ENCODE measurements at regions not wholly inside any gene's neighbourhood (a gene's known extent, or its start where the extent isn't known, plus 50 kb on each side); places are given as distances from the start of the nearest gene placed in this dataset.

DNA sequence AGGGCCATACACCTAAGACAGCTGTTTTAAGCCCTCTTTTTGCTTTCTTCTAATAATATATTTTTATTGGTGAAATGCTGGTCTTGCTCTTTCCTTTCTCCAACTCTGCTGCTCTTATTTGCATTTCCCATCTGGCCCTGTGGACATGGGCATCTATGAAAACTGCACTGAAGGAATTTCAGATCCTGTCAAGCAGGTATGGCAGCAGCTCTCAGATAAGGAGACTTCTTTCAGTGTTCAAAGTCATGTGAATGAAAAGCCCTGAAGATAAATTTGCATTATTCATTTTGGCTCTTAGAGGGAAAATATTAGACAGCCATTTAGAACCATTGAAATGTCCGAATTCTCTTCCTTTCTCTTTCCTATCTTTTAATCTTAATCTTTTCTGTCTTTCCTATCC, 668.0 kb upstream of the RIOK2 start:
- no peak overlapping the region for H2BK12ac ChIP-seq (ENCODE audit: low read depth, low read length)
- H3K79me2 ChIP-seq (ENCODE audit: control insufficient read depth in 1 of 2, insufficient read depth in 2 of 2, low read length in 2 of 2): no peaks in the 10 kb centered on the region
- H3K56ac ChIP-seq (replicated peaks; ENCODE audit: insufficient read length, low read depth, low read length): no peak overlapping the region
- H3K4ac ChIP-seq (replicated peaks; ENCODE audit: insufficient read length, low read depth, low read length): no peak overlapping the region
- H3K14ac ChIP-seq (ENCODE audit: insufficient read length): no peak overlapping the region
- DNase-seq (ENCODE audit: low read depth in 1 of 2, low spot score in 2 of 2) (no peak), FAIRE-seq (no peak)
- H2BK20ac ChIP-seq (ENCODE audit: low read length): no peak overlapping the region
- H2BK120ac ChIP-seq (replicated peaks; ENCODE audit: low read depth, low read length): no peak overlapping the region
- TF ChIP-seq TBP (IDR thresholded peaks at IDR 0.05; ENCODE audit: low read depth, low read length): no peak
- H2BK5ac ChIP-seq (ENCODE audit: low read depth, low read length): no peak overlapping the region
- ChIA-PET CTCF (ENCODE audit: partially characterized antibody) (interaction anchor here (0.6 kb wide), 1 partner anchor 635 kb away, joined by 3 read pairs; no protein-coding TSS in a partner anchor), POLR2A (ENCODE audit: partially characterized antibody) (no interaction called here)
- no peak overlapping the region for H4K91ac ChIP-seq (replicated peaks; ENCODE audit: insufficient read length, low read length)
- no peaks in the 10 kb centered on the region for H3K79me1 ChIP-seq (ENCODE audit: low read depth, low read length)
- H3K4me1 ChIP-seq (replicated peaks in 1 of 4; ENCODE audit: control insufficient read depth in 3 of 4, insufficient read depth in 4 of 4, low read length in 3 of 4): no peaks in the 10 kb centered on the region
- H2AFZ ChIP-seq (ENCODE audit: low read length): no peak overlapping the region
- H4K20me1 ChIP-seq (replicated peaks in 1 of 2; ENCODE audit: control insufficient read depth in 1 of 2, insufficient read depth in 2 of 2, low read length in 2 of 2): no peaks in the 10 kb centered on the region
- H2AK5ac ChIP-seq (ENCODE audit: low read depth, low read length): no peak overlapping the region
- H2BK15ac ChIP-seq (ENCODE audit: low read length): no peak overlapping the region
- WGBS, 2 experiments (ENCODE audit: extremely low coverage in 1 of 2, insufficient coverage in 1 of 2, insufficient read length in 1 of 2, insufficient replicate concordance in 2 of 2, low coverage in 1 of 2, low lambda C conversion rate in 2 of 2, missing lambda C conversion rate in 1 of 2): 85% methylated on average over 1 of the region's 1 CpG; no CpG with 5 or more reads in 1 of the 2 experiments
- H3K9ac ChIP-seq (replicated peaks in 1 of 4; ENCODE audit: extremely low read depth in 1 of 4, low read depth in 3 of 4, low read length in 3 of 4): no peak overlapping the region
- no peak overlapping the region for H3K4me3 ChIP-seq (ENCODE audit: extremely low read depth in 1 of 4, insufficient read depth in 2 of 4, low read depth in 3 of 4, low read length in 4 of 4)
- no peak overlapping the region for H3K23ac ChIP-seq (ENCODE audit: insufficient read length)
- no peak overlapping the region for H3K4me2 ChIP-seq (ENCODE audit: insufficient read depth in 1 of 2, low read depth in 2 of 2, low read length in 2 of 2)
- H3K9me3 ChIP-seq (ENCODE audit: insufficient read depth in 2 of 2, low read depth in 1 of 2, low read length in 1 of 2): no peaks in the 10 kb centered on the region
- H4K8ac ChIP-seq (ENCODE audit: extremely low read depth, insufficient read depth, low read length): no peak overlapping the region
- no peaks in the 10 kb centered on the region for H3K27me3 ChIP-seq (replicated peaks in 1 of 4; ENCODE audit: control insufficient read depth in 3 of 4, extremely low read depth in 1 of 4, insufficient read depth in 3 of 4, low read length in 3 of 4)
- no peak overlapping the region for H3K27ac ChIP-seq (ENCODE audit: low read depth, low read length)
- H3K36me3 ChIP-seq (ENCODE audit: control insufficient read depth in 2 of 4, insufficient read depth in 4 of 4, low read length in 3 of 4): no peaks in the 10 kb centered on the region
- no peak overlapping the region for H4K5ac ChIP-seq (ENCODE audit: insufficient read length, low read depth, low read length)
- H3K18ac ChIP-seq (ENCODE audit: extremely low read depth, low read length): no peak overlapping the region
- H3K23me2 ChIP-seq (ENCODE audit: low read depth, low read length): no peaks in the 10 kb centered on the region

All from H1 (cell line).